ENCODE measurements at regions not wholly inside any gene's neighbourhood (a gene's known extent, or its start where the extent isn't known, plus 50 kb on each side); places are given as distances from the start of the nearest gene placed in this dataset.
A peak's percentile ranks its signal among the peaks of the same experiment; 100 is the strongest.

DNA sequence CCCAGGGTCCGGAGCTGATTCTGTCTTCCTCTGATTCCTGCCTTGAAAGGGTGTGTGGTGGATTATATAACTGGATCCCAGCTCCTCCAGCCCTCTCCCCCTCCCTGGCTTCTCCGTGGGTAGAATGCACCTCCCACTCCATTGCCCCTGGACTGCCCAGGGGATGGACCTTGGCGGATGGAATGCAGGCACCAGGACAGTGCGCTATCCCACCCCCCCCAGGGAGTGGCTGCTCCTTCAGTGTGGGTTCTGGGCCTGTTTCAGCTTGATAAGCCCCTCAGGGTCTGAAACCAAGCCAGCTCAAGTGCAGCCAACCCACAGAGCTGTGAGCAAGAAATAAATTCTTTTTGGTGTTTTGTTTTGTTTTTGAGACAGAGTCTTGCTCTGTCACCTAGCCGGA lies 112.4 kb upstream of the TMEM132D start:
- no peak for DNase-seq (ENCODE audit: low spot score)
- intact Hi-C loops (cut with DNase I): no loop called here

DNA sequence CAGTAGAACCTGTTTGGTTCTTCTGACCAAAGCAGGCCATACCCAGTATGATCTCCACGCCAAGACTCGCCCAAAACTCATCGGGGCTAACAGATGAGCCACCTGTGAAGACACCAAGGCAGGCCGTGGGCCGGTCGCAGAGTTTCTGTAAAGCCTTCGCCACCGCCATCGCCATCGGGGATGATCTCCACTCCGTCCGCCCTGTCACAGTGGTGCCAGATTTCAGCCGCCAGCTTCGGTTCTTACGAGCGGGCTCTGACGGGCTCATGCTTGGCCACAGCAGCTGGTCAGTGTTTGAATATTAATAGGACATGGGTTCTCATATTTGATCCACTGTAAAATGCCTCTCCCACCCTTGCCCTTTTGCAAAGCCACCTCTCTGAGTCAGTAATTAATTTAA lies 113.2 kb upstream of the TMEM132D start:
- intact Hi-C loops (cut with DNase I): no loop called here
- no peak for DNase-seq (ENCODE audit: low spot score)

DNA sequence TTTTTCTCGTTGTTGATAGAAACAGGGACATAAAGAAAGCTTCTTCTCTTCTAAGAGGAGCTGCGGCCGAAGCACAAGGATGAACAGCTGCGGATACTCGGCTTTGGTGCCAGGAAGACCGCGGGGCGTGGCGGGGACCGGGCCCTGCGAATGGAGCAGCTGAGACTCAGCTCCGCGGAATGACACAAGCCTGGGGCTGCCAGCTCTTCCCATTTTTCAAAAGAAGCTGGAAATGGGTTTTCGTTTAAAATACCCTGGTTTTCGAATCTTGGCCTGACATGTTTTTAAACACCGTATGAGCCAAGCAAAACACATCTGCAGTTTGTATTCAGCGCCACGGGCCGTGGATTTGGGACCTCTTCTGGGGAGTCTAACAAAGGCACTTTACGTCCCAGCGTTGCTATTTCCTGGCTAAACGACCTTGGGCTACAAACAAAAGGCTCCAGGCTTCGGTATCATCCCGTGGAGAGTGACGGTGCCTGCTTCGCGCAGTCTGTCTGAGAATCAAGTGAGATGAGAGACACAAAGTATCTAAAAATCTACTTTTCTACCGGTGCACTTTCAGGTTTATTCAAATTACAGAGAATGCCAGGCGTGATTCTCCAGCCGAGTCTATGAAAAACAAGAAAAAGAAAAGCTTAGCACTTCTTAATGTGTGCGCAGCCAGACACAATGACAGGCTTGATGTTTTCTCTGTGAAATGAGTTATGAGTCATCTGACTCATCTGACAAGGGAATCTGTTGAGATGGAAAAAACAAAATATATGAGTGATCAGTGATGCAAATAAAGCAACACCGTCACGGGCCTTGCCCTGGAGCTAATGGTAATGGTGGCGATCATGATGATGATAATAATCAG lies 114.0 kb upstream of the TMEM132D start:
- DNase-seq (ENCODE audit: low spot score): peak; percentile 68
- intact Hi-C loops (cut with DNase I): no loop called here

DNA sequence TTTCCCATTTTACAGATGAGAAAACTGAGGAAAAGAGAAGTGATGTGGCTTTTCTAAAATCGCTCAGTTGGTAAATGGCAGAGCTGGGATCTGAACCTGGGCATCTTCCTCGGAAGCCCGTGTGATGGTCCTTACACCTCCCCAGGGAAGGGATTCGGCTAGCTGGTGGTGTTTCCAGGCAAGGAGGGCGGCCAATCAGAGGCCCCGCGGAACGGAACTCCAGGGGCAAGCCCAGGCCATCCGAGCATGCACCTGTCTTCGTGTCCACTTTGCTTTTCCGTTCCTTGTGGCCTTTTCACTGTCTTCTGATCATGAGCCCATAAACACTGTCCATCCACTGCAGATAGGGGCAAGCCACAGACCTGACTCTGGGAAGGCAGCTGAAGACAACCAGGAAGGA lies 114.8 kb upstream of the TMEM132D start:
- DNase-seq (ENCODE audit: low spot score): peak; percentile 74
- intact Hi-C loops (cut with DNase I): no loop called here

DNA sequence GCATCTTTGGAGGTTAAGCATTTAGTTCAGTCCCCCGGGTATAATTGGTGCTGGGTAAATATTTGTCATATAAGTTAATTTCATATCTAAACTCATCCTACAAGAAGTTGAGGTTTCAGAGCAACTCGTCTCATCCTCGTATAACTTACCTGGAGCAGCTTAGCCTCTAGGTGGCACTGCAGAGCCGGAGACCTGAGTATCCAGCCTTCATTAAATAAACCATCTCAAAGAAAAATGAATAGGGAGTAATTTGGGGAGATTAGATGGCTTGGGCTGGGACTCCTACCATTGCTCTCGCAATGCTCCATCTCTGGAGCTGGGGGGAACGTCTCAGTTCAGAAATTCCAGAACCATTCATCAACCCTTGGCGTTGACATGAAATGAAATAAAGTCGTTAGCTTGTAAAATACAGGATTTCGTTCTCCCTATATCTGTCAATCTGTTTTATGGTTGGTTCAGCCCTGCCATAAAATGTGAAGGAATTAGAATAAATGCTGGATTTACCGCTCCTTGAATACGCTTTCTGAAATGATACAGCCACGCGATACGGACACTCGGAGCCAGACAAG lies 122.9 kb upstream of the TMEM132D start:
- intact Hi-C loops (cut with DNase I): no loop called here
- DNase-seq (ENCODE audit: low spot score): peak; percentile 27

DNA sequence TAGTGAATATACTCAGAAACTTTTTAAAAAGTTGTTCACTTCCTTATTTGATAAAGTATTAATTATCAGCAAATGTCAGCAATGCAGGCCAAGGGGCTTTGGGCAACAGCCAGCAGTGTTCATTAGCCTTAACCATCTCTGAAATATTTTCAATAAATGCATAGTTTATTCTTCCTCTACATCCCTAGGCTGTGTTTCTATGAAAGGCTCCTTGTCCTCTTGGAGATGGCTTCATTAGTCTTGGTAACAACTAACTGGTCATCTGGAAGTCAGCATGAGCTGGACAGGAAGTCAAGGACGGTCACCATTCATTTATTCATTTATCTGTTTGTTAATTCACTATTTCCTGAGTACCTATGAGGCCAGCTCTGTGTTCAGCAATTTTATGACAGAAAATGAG lies 124.0 kb upstream of the TMEM132D start:
- peak; percentile 27 for DNase-seq (ENCODE audit: low spot score)
- intact Hi-C loops (cut with DNase I): no loop called here

DNA sequence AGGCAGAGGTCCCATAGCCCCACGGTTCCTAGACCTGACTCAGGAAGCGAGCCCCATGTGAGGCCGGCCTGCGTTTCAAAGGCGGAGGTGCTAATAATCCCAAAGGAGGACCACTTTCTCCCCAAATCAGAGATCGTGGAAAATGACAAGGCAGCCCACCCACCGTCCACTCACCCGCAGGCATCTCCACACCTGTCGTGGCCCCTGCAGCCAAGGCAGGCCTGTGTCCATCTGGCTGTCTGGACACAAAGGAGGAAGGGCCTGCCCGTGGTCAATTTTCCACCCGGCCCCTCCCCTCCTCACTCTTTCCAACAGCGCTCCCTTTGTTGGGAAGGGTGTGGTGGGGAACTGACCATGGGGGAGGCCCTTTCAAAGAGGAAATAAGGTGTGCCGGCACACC lies 125.3 kb upstream of the TMEM132D start:
- no peak for DNase-seq (ENCODE audit: low spot score)
- intact Hi-C loops (cut with DNase I): no loop called here

DNA sequence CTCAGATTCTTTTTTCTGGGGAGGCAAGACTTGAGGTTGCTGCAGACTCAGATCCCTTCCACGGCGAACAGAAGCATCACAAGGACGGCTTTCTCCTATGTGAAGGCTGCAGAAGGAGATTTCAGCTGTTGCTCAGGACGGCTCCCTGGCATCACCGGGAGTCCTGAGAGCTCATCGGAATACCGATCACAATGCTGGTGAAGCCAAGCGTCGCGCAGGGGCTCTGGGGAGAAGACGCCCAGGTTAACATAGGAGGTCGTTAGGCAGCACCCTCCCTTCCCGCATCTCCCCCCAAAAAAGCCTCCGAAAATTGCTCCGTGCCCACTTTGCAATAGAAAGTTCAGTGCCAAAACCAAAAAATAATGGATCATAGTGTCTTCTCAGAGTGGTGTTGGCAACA lies 127.2 kb upstream of the TMEM132D start:
- intact Hi-C loops (cut with DNase I): no loop called here
- peak; percentile 61 for DNase-seq (ENCODE audit: low spot score)

DNA sequence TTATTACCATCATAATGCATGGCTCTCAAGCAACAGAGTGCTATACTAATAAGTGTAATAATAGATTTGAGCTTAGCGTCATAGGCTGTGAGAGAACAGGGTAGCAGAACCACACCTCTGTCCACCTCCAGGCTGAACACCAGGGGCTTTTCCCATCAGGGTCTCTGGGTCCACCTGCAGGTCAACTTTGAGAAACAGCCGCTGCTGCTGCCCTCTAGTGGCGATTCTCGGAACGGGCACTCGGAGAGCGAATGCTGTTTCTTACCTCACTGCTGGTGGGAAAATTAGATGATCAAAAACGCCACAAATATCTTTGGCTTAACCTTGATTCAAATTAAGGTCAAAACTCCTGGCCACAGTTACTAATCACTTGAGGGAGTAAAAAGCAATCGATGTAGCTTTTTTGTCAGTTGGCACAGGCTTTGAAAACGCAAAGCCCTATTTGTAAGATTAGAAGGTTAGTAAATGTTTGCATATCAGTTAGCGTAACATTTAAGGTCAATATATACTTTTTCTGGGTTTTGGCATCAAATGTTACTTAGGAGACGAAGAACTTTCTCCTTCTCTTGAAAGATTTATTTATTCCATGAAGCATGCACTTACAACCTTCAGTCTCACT lies 127.9 kb upstream of the TMEM132D start:
- intact Hi-C loops (cut with DNase I): no loop called here
- DNase-seq (ENCODE audit: low spot score): peak; percentile 76

DNA sequence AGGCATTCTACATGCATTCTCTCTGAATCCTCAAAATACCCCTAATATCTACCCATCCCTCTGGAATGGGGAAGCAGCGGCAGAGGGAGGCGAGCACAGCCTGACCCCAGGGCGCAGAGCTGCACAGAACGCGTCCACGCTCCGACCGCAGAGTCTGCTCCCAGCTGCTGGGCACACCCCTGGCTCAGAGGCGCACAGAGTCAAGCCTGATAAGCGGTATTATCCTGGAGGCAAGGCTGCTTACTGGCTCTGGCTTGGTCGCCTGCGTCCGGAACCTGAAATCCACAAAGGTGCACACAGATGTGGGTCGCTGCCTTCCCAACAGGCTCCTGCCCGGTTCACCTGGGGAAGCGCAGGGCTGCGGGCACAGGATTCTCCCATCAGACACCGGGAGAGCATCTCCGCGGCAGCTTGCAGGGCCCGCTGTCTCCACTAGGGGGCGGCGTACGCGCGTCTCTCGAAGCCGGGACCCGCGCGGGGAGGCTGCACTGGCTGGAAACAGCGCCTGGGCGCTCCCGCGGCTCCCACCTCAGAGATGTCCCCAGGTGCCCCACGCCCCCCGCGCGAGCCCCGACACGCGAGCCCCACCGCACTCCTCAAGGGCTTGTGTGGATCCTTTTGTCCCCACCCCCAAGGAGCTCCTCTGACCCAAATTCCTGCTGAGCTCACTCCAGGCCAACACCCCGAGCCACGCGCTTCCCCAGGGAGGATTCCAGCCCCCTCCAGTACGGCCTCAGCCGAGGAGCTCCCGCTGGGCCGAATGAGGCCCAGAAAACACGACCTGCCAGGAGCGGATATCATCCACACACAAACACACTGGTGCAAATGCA lies 120.1 kb upstream of the FZD10 start:
- intact Hi-C loops (cut with DNase I): no loop called here
- DNase-seq (ENCODE audit: low spot score): peak; percentile 74

DNA sequence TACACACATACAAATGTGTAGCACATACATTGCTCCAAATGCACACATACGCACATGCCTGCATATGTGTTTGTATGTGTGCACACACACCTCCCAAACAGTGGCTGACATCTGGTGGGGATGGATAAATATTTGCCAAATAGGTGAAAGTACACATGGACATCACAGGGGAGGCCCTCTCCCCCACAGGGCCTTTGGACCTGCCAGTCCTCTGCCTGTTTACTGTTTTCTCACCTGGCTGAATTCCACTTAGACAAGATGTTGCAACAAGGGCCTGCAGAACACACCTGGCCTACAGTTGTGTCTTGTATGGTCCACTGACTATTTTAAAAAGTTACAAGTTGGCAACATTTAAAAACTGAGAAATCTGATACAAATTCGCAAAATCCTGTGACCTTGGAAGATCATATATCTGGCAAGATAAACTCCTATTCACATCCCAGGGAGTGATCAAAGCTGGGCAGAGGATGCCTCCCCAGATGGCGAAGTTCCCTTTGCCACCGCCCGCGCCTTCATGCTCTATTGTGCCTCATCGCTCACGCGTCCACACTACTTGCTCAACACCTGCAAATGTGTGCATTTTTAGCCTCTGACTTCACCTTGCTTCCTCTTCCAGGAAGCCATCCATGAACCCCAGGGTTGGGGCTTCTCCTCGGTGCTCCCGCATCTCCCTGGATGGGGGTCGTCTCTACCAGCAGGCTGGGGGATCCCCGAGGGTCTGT lies 118.4 kb upstream of the FZD10 start:
- intact Hi-C loops (cut with DNase I): no loop called here
- DNase-seq (ENCODE audit: low spot score): peak; percentile 36

DNA sequence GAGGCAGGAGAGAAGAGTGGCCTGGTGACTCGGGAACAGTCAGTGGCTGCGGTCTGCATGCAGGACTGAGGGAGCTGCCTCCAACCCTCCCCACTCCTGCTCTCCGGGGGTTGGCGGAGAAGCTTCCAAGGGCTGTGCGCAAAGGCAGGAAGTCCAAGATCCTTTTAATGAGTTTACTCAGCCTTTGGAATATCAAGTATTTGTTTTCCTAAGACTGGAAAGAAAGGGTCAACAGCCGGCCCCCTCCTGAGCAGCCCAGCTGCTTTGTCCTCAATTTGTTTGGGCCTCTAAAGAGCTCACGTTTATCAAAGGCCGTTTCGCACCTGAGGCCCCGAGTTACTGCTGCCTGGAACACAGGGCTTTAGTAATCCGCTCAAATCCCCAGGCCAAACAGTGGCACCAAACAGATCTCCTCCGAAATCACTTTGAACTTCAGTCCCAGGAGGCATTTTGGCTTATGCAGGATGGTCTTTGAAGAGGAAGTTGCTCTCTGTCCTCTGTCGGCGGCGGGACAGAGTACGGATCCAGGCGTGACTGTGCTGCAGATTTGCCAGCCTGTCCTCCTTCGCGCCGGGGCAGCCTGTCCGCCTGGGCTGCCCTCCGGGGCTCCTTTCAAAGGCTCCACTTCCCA lies 117.2 kb upstream of the FZD10 start:
- DNase-seq (ENCODE audit: low spot score): peak; percentile 54
- intact Hi-C loops (cut with DNase I): loop anchor here (5.0 kb wide), 1 partner anchor 702 kb away; no protein-coding TSS in a partner anchor

DNA sequence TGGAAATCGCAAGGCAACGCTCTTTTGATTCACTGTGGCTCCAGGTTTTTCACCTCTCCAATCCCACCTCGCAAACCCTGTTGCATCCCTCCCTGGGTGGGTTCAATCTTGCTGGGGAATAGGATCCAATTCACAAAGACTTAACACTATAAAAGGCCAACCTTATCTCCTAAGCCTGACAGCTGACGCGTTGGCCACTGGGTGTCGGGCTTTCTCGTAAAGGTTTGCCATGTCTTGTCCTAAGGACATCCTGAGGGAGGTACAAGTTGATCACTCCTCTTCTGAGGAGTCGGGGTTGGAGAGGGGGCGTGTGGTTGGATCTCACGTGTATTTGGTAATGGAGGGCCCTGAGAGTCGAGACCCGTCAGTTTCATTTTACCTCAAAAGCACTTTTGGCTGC lies 112.6 kb upstream of the FZD10 start:
- DNase-seq (ENCODE audit: low spot score): no peak
- intact Hi-C loops (cut with DNase I): loop anchor here (2.0 to 5.0 kb wide), 2 partner anchors 285 to 698 kb away; no protein-coding TSS in a partner anchor

DNA sequence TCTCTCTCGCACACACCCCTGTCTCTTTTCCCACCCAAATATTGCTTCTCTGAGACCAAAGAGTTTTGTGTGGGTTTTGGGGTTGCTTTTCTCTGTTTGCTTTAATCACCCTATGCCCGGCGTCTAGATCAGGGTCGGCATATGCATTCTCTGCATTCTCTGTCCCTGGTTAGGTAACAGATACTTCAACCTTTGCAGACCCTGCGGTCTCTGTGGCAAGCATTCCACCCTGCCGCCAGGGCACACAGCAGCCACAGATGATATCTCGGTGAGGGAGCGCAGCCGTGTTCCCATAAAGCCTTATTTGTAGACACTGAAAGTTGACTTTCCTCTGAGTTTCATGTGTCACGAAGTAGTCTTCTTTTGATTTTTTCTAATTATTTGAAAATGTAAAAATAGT lies 110.4 kb upstream of the FZD10 start:
- DNase-seq (ENCODE audit: low spot score): no peak

DNA sequence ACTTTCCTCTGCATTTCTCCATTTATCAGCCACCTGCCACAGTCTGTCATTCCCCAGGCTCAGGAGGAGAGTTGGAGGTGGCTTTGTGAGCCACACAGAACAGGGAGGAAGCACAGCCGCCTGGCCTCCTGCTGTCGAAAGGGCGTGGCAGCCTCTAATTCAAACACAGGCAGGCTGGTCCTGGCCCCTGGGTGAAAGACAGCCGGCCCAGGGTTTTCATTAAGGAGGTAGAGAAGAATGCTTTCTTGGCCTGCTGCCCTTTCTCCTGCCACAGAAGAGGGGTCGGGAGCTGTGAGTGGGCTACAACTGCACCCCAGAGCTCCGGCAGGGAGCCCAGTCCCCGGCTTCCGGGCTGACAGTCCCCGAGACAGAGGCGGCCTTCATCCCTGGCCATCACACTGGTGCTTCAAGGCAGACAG lies 108.6 kb upstream of the FZD10 start:
- intact Hi-C loops (cut with DNase I): no loop called here
- no peak for DNase-seq (ENCODE audit: low spot score)

More for the DNA sequence above, 110.4 kb upstream of the FZD10 start:
- intact Hi-C loops (cut with DNase I): no loop called here

DNA sequence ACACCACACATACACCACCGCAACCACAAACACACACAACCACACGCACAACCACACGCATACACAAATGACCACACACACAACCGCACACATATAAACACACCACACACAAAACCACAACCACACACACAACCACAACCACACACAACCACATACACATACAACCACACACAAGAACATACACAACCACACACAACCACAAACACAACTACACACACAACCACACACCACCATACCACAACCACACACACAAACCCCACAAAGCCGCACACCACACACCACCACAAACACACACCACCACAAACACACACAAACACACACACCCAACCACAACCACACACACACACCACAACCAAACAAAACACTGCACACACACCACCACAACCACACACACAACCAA lies 107.5 kb upstream of the FZD10 start:
- intact Hi-C loops (cut with DNase I): no loop called here
- no peak for DNase-seq (ENCODE audit: low spot score)

DNA sequence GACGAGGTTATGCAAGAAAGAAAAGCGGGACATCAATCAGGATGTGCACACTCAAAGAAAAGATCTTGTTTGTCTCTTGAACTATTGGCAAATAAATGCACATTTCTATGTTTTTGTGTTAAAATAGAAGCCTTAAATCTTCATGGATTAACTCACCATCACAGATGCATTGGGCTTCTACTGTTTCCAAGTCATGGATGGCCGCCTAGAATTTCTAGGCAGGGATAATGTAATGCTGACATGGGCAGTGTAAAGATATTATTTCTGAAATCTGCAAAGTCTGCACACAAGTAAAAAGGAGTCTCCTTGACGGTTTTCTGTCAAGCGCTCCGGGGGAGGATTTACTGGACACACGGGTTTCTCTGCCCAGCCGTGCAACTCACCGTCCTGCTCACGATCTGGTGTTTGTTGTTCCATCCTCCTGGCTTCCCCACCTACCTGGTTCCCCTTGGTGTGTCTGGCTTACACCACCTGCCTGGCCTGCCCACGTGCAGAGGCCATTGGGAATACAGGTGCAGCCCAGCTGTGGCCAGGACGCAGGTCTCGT lies 103.3 kb upstream of the FZD10 start:
- DNase-seq (ENCODE audit: low spot score): no peak
- intact Hi-C loops (cut with DNase I): no loop called here

DNA sequence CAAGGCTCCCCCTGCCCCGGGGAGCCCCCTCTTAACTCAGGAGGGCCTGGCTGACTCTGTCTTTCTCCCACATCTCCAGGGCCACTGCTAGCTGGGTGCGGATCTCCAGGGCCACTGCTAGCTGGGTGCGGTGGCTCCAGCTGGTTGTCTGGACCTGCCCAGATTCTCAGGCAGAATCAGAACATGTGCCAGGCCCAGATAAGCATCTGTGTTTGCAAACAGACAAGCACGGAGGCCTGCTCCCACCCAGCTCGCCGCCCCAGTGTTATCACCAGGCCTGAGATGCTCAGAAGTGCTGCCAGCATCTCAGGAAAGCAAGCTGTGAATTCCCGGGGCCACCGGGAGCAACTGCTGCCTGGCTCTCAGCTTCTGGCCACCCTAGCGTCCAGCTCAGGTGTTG lies 98.4 kb upstream of the FZD10 start:
- intact Hi-C loops (cut with DNase I): no loop called here
- DNase-seq (ENCODE audit: low spot score): no peak

DNA sequence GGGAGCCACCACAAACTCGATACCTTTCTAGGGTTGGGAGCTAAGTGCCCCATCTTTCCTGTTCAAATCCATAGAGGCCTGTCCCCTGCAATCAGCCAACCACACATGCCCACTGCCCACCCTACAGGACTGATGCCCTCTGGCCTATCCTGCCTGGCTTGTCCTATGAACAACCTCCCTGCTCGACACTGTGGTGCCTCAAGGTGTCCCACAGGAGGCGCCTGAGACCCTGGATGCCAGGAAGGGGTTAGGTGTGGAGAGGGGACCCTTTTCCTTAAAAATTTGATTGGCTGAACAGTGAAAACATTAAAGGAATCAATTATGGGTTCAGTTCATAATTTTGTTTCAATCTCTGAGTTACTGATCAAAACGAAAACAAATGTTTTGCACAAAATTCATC lies 97.3 kb upstream of the FZD10 start:
- DNase-seq (ENCODE audit: low spot score): no peak
- intact Hi-C loops (cut with DNase I): no loop called here
